ENCODE measurements at regions not wholly inside any gene's neighbourhood (a gene's known extent, or its start where the extent isn't known, plus 50 kb on each side); places are given as distances from the start of the nearest gene placed in this dataset.

GRCh38 chr10:111885046-111885445, 298.5 kb downstream of the GPAM start:
- no peak for DNase-seq (ENCODE audit: low spot score)

- DNase-seq (ENCODE audit: low spot score): no peak
Measured at GRCh38 chr10:111885919-111886318, 297.6 kb downstream of the GPAM start.

GRCh38 chr10:111887266-111887665, 296.3 kb downstream of the GPAM start:
- no peak for DNase-seq (ENCODE audit: low spot score)

- DNase-seq (ENCODE audit: low spot score): no peak
Measured at GRCh38 chr10:111890046-111890445, 293.5 kb downstream of the GPAM start.

GRCh38 chr10:111916011-111916410, 267.6 kb downstream of the GPAM start:
- DNase-seq (ENCODE audit: low spot score): no peak

GRCh38 chr10:111921821-111922220, 261.7 kb downstream of the GPAM start:
- DNase-seq (ENCODE audit: low spot score): no peak

GRCh38 chr10:111923032-111923431, 260.5 kb downstream of the GPAM start:
- no peak for DNase-seq (ENCODE audit: low spot score)

- no peak for DNase-seq (ENCODE audit: low spot score)
Measured at GRCh38 chr10:111926286-111926685, 257.3 kb downstream of the GPAM start.

- DNase-seq (ENCODE audit: low spot score): no peak
Measured at GRCh38 chr10:111933937-111934336, 249.6 kb downstream of the GPAM start.

- DNase-seq (ENCODE audit: low spot score): no peak
Measured at GRCh38 chr10:111934931-111935330, 248.6 kb downstream of the GPAM start.

- DNase-seq (ENCODE audit: low spot score): no peak
Measured at GRCh38 chr10:111936143-111936542, 247.4 kb downstream of the GPAM start.

- DNase-seq (ENCODE audit: low spot score): no peak
Measured at GRCh38 chr10:111944331-111944730, 239.2 kb downstream of the GPAM start.

GRCh38 chr10:111953949-111954348, 229.6 kb downstream of the GPAM start:
- DNase-seq (ENCODE audit: low spot score): no peak

- DNase-seq (ENCODE audit: low spot score): no peak
Measured at GRCh38 chr10:111954386-111954785, 229.2 kb downstream of the GPAM start.

GRCh38 chr10:111956841-111957240, 226.7 kb downstream of the GPAM start:
- no peak for DNase-seq (ENCODE audit: low spot score)

GRCh38 chr10:111962951-111963350, 220.6 kb downstream of the GPAM start:
- DNase-seq (ENCODE audit: low spot score): no peak

- DNase-seq (ENCODE audit: low spot score): no peak
Measured at GRCh38 chr10:111967116-111967515, 216.4 kb downstream of the GPAM start.

GRCh38 chr10:111967547-111967946, 216.0 kb downstream of the GPAM start:
- DNase-seq (ENCODE audit: low spot score): no peak

- no peak for DNase-seq (ENCODE audit: low spot score)
Measured at GRCh38 chr10:111968647-111969046, 214.9 kb downstream of the GPAM start.

GRCh38 chr10:111970111-111970510, 213.5 kb downstream of the GPAM start:
- no peak for DNase-seq (ENCODE audit: low spot score)

- DNase-seq (ENCODE audit: low spot score): peak; percentile 24
Measured at GRCh38 chr10:111972109-111972508, 211.5 kb downstream of the GPAM start.

- no peak for DNase-seq (ENCODE audit: low spot score)
Measured at GRCh38 chr10:111973306-111973705, 210.3 kb downstream of the GPAM start.

- DNase-seq (ENCODE audit: low spot score): no peak
Measured at GRCh38 chr10:111973826-111974225, 209.7 kb downstream of the GPAM start.

GRCh38 chr10:111974325-111974724, 209.2 kb downstream of the GPAM start:
- no peak for DNase-seq (ENCODE audit: low spot score)

GRCh38 chr10:111976557-111976956, 207.0 kb downstream of the GPAM start:
- DNase-seq (ENCODE audit: low spot score): no peak

Data from HT-29 (cell line).